Lower leg skin (tissue), 4 donors: ENCODE measurements at regions not wholly inside any gene's neighbourhood (a gene's known extent, or its start where the extent isn't known, plus 50 kb on each side); places are given as distances from the start of the nearest gene placed in this dataset.
"Not testable (repeated sequence)": the region's sequence is repeated elsewhere in the genome, so short reads cannot be mapped to it uniquely, and the experiment has no call there.

Experiments
- DNase-seq, 2 donors: peaks; one replicate each; pipeline ENCODE4 v3.0.0-alpha.2; 2019; ENCODE audit warnings: low spot score in 2 of 2
- H3K4me3 ChIP-seq: fragments of 200-600 bp; sonication (generic); 2 replicates; pipeline ENCODE4 v1.5.1; 2017; ENCODE audit warnings: mild to moderate bottlenecking, low read depth; ENCODE audit not compliant: poor library complexity, severe bottlenecking
- CTCF ChIP-seq, 3 donors: fragments of 450-650 bp; IDR thresholded peaks; one replicate each; pipeline ENCODE4 v1.5.1; 2016; ENCODE audit warnings: antibody characterized with exemption in 3 of 3, mild to moderate bottlenecking in 3 of 3, moderate library complexity in 2 of 3
- POLR2A ChIP-seq, 2 donors: fragments of 450-650 bp; IDR thresholded peaks; one replicate each; pipeline ENCODE4 v1.6.1; 2016 to 2017; ENCODE audit warnings: antibody characterized with exemption in 2 of 2, mild to moderate bottlenecking in 1 of 2, moderate library complexity in 1 of 2
- WGBS, 2 donors: methylation state at CpG; one replicate each; pipeline ENCODE4 v1.1.5; 2018; 5-methylcytosine and 5-hydroxymethylcytosine counted together
- intact Hi-C: fragments of 100-400 bp; cut with DNase I; formaldehyde crosslinking; loops from one replicate; pipeline ENCODE4 v1.15.0; 2023; ENCODE audit warnings: low total_unique reads

- DNase-seq = no peak
- H3K4me3 ChIP-seq = no peak overlapping the region
- 71 to 82% methylated on average over 4 of the region's 4 CpGs for WGBS, 2 donors
- TF ChIP-seq POLR2A (IDR thresholded peaks at IDR 0.05) (no peak), CTCF (IDR thresholded peaks at IDR 0.05) (no peak)
- intact Hi-C loops = no loop called here
Observed at GRCh38 chr13:44646044-44646443, 69.9 kb upstream of the TSC22D1 start.

- TF ChIP-seq CTCF (IDR thresholded peaks at IDR 0.05) (no peak), POLR2A (IDR thresholded peaks at IDR 0.05) (no peak)
- 94 to 98% methylated on average over 7 of the region's 7 CpGs for whole genome bisulfite sequencing, 2 donors
- DNase-seq = no peak
- H3K4me3 ChIP-seq = no peak overlapping the region
- intact Hi-C loops = no loop called here
Observed at GRCh38 chr13:44643256-44643655, 67.1 kb upstream of the TSC22D1 start.

- TF ChIP-seq POLR2A (IDR thresholded peaks at IDR 0.05) (no peak), CTCF (IDR thresholded peaks at IDR 0.05) (no peak)
- no peak overlapping the region for H3K4me3 ChIP-seq
- intact Hi-C loops = no loop called here
- DNase-seq = no peak
Observed at GRCh38 chr13:44637581-44637980, 61.5 kb upstream of the TSC22D1 start.

- DNase-seq = no peak
- intact Hi-C loops = no loop called here
- 63 to 64% methylated on average over 2 of the region's 2 CpGs for WGBS, 2 donors
- H3K4me3 ChIP-seq = no peak overlapping the region
- TF ChIP-seq CTCF (IDR thresholded peaks at IDR 0.05) (no peak), POLR2A (IDR thresholded peaks at IDR 0.05) (no peak)
Observed at GRCh38 chr13:44629465-44630183, 53.5 kb upstream of the TSC22D1 start.

- DNase-seq, H3K4me3 ChIP-seq, intact Hi-C loops: not testable (repeated sequence)
Observed at GRCh38 chr13:44628826-44629225, 52.7 kb upstream of the TSC22D1 start.

GRCh38 chr13:44627441-44627840 lies 51.3 kb upstream of the TSC22D1 start:
- TF ChIP-seq POLR2A (IDR thresholded peaks at IDR 0.05) (no peak), CTCF (IDR thresholded peaks at IDR 0.05) (no peak)
- WGBS, 2 donors = 84 to 89% methylated on average over 2 of the region's 2 CpGs
- intact Hi-C loops = no loop called here

More at GRCh38 chr13:44627441-44627840, 51.3 kb upstream of the TSC22D1 start:
- no peak overlapping the region for H3K4me3 ChIP-seq
- DNase-seq = no peak
